MM.1S (cell line): ENCODE measurements at regions not wholly inside any gene's neighbourhood (a gene's known extent, or its start where the extent isn't known, plus 50 kb on each side); places are given as distances from the start of the nearest gene placed in this dataset.

Source experiments
- EZH2 ChIP-seq: fragments of 300-600 bp; sonication (generic); optimal IDR thresholded peaks from 2 replicates; pipeline ENCODE3; 2017; ENCODE audit warnings: low read depth, mild to moderate bottlenecking, antibody characterized with exemption, low read length, mixed read lengths
- TF ChIP-seq, protein P1 (sequence below): fragments of 300-600 bp; sonication (generic); IDR thresholded peaks from 2 replicates; pipeline ENCODE4 v1.5.1; 2016; ENCODE audit warnings: antibody characterized with exemption, low read length, mixed read lengths

DNA sequence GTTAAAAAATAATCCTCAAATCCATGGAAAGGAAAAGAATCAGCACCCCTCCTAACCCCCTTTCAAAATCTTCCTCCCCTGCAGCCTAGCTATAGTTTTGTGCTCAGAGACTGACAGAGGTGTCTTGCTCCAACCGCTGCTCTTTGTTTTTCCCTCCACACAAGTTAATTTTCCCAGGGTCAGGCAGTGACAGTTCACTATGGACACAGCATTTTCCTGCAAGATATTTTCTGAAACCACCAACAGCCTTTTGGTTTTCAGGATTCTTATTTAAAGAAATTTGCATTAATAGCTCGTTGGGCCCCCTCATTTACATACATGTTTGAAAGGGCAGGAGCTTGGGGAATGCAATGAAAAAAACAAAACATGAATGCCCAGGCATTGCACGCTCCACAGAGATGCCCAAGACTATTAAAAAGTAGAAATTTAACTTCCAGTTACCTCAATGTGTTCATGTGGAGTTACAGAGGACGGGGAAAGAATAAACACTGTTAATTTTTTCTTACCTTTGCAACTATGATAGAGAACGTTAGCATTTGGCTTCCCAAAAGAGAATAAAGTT, 71.4 kb upstream of the CXCR4 start:
- TF ChIP-seq, protein P1, sequence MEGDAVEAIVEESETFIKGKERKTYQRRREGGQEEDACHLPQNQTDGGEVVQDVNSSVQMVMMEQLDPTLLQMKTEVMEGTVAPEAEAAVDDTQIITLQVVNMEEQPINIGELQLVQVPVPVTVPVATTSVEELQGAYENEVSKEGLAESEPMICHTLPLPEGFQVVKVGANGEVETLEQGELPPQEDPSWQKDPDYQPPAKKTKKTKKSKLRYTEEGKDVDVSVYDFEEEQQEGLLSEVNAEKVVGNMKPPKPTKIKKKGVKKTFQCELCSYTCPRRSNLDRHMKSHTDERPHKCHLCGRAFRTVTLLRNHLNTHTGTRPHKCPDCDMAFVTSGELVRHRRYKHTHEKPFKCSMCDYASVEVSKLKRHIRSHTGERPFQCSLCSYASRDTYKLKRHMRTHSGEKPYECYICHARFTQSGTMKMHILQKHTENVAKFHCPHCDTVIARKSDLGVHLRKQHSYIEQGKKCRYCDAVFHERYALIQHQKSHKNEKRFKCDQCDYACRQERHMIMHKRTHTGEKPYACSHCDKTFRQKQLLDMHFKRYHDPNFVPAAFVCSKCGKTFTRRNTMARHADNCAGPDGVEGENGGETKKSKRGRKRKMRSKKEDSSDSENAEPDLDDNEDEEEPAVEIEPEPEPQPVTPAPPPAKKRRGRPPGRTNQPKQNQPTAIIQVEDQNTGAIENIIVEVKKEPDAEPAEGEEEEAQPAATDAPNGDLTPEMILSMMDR: no peak
- TF ChIP-seq EZH2: no peak
